NCI-H2196 treated with DMSO at 0.1 percent for 48 hours (cell line): ENCODE measurements at regions not wholly inside any gene's neighbourhood (a gene's known extent, or its start where the extent isn't known, plus 50 kb on each side); places are given as distances from the start of the nearest gene placed in this dataset.

Source experiments
- DNase-seq: peaks from one replicate; lab custom pipeline; 2025; ENCODE audit not compliant: unreplicated experiment; lab: John Stamatoyannopoulos, UW

- no peak for DNase-seq
Observed at GRCh38 chr2:6760132-6760531, 105.6 kb downstream of the CMPK2 start.

GRCh38 chr2:6764968-6765723 lies 100.6 kb downstream of the CMPK2 start:
- DNase-seq, result no peak

GRCh38 chr2:6769346-6769745 lies 96.4 kb downstream of the CMPK2 start:
- DNase-seq, result no peak

- DNase-seq, result no peak
Observed at GRCh38 chr2:6770006-6770405, 95.7 kb downstream of the CMPK2 start.

- DNase-seq, result no peak
Observed at GRCh38 chr2:6771634-6772611, 93.8 kb downstream of the CMPK2 start.

- no peak for DNase-seq
Observed at GRCh38 chr2:6773007-6773693, 92.6 kb downstream of the CMPK2 start.

GRCh38 chr2:6773694-6774044 lies 92.0 kb downstream of the CMPK2 start:
- DNase-seq, result no peak

GRCh38 chr2:6776125-6776524 lies 89.6 kb downstream of the CMPK2 start:
- no peak for DNase-seq

- DNase-seq, result no peak
Observed at GRCh38 chr2:6777626-6778025, 88.1 kb downstream of the CMPK2 start.

GRCh38 chr2:6780765-6781274 lies 84.9 kb downstream of the CMPK2 start:
- no peak for DNase-seq

- no peak for DNase-seq
Observed at GRCh38 chr2:6782517-6783237, 83.0 kb downstream of the CMPK2 start.

GRCh38 chr2:6783238-6783614 lies 82.5 kb downstream of the CMPK2 start:
- no peak for DNase-seq

GRCh38 chr2:6784291-6784690 lies 81.4 kb downstream of the CMPK2 start:
- no peak for DNase-seq

GRCh38 chr2:6785493-6785892 lies 80.2 kb downstream of the CMPK2 start:
- DNase-seq, result no peak

- no peak for DNase-seq
Observed at GRCh38 chr2:6787376-6787775, 78.3 kb downstream of the CMPK2 start.

- DNase-seq, result no peak
Observed at GRCh38 chr2:6788614-6789013, 77.1 kb downstream of the CMPK2 start.

- no peak for DNase-seq
Observed at GRCh38 chr2:6789559-6790138, 76.1 kb downstream of the CMPK2 start.

- no peak for DNase-seq
Observed at GRCh38 chr2:6791682-6792081, 74.0 kb downstream of the CMPK2 start.

- no peak for DNase-seq
Observed at GRCh38 chr2:6792883-6793282, 72.8 kb downstream of the CMPK2 start.

GRCh38 chr2:6793371-6793770 lies 72.3 kb downstream of the CMPK2 start:
- no peak for DNase-seq
